ENCODE measurements at regions not wholly inside any gene's neighbourhood (a gene's known extent, or its start where the extent isn't known, plus 50 kb on each side); places are given as distances from the start of the nearest gene placed in this dataset.

DNA sequence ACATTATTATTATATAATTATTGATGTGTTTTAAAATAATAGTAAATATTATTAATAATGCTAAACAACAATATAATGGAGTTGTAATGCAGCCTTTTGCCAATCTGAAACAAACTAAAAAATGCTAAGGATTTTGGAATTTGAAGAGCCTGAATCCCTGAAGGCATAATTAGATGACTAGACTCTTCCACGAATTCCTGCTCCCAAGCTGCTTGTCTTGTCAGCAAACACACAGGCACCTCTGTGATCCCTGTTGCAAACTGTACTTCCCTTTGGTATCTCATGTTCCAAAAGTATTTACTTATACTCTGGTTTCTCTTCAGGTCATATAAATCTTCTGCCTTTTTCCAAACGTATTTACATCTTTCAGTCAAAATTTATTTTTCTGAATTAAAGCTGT is 1862.4 kb downstream of the OLFM4 start:
- no peak for DNase-seq (ENCODE audit: low spot score)

DNA sequence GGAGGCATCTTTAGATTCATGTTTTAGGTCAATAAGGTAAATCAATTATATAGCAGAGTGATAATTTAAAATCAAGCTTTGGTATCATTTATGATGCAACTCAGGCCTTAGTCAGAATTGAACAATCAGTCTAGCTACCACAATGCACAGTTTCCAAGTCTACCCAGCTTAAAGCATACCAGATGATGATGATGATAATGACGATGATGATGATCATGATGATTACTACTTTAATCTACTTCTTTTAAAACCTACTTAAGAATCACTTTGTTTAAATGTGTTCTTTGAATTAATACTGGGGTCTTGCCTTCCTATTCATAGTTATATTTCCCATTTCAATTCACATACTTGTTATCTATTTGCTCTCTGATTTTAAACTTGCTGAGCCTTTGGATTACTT is 1872.7 kb downstream of the OLFM4 start:
- DNase-seq (ENCODE audit: low spot score) = no peak

DNA sequence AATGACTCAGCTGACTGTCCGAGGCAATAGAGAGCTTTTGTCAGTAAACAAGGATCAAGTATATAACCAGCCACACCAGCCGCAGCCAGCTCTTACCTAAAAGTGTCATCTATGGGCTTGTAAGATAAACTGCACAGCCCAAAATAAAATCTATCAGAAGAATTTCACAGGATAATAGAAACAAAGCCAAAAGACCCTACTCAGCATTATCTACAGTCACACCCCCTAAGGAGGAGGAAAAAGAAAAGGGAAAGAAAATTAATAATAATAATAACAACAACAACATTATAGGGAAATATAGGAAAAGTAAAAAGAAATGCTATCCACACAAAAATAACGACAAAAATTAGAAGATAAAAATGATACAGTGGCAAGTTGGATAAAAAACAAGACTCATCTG is 1883.8 kb downstream of the OLFM4 start:
- DNase-seq (ENCODE audit: low spot score) = no peak

DNA sequence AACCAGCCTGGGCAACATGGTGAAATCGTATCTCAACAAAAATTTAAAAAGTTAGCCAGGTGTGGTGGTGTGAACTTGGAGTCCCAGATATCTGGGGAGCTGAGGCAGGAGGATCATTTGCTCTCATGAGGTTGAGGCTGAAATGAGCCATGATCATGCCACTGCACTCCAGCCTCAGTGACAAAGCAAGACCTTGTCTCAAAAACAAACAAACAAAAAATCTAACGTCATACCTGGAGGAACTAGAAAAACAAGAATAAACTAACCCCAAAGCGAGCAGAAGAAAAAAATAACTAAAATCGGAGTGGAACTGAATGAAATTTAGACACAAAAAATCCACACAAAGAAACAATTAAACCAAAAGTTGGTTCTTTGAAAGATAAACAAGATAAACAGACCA is 1885.1 kb downstream of the OLFM4 start:
- DNase-seq (ENCODE audit: low spot score) = no peak

DNA sequence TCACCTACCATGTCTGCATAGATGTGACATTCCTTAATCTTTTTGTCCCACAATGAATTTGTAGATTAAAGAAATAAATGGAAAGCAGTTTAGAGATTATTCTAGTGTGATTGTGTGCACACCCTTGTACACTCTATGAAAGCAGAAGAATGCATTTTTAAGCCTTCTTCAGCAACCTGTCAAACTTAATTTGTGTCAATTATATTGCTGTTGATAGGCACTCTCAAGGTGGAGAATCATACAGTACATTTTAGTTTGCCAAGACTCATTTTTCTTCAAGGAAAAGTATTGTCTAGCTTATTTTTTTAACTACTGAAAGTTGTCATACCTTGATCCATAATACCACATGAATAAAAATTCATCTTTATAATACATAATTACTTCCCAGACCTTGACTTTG is 1898.9 kb downstream of the OLFM4 start:
- DNase-seq (ENCODE audit: low spot score) = no peak

DNA sequence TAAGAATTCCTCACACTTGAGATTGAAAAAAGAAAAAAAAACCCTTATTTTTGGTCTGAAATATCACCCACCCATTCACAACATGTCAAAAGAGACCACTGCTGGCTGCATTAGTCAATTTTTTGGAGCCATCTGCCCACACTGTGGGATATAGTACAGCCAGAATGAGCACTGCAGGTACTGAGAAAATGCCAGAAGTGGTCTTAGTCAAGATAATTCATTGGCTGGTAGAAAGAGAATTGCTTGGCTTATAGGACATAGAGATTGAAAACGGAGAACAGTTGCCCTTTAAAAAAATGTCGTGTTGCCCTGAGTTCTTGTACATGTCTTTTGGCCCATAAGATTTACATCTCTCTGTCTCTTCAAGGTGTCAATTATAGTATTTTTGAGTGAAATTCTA is 1899.5 kb downstream of the OLFM4 start:
- DNase-seq (ENCODE audit: low spot score) = no peak

DNA sequence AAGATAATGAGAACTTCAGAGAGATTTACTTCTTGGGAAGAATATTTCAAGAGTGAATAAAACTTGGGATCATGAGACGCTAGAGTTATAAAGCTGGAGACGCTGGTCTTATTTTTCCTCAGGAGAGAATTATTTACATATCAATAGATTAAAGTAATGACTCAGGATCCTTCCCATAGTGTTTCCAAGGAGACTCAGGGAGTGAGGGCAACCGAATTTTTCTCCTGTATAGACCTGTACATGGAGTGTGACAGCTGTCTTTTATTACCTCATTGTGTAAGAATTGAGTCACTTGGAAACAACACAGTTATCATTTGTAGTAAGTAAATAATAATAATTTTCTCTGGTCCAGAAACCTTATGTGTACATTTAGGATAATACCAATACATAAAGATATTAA is 1905.5 kb downstream of the OLFM4 start:
- no peak for DNase-seq (ENCODE audit: low spot score)

DNA sequence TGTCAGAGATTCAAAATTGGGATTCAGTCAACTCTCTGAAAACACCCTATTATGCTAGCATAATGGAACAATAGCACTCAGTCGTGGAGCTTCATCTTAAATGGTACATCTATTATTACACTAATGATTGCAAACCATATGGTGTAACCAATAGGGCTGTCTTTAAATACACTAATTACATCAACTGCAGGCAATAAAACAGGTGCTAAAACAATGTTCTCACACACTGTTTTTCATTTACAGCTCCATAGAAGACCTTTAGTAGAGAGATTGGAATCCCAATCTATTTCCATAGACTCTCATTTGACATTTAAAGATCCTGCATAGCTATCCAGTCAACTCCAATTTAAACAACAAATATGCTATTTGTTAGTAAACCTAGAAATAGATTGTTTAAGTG is 1917.4 kb downstream of the OLFM4 start:
- DNase-seq (ENCODE audit: low spot score) = no peak

DNA sequence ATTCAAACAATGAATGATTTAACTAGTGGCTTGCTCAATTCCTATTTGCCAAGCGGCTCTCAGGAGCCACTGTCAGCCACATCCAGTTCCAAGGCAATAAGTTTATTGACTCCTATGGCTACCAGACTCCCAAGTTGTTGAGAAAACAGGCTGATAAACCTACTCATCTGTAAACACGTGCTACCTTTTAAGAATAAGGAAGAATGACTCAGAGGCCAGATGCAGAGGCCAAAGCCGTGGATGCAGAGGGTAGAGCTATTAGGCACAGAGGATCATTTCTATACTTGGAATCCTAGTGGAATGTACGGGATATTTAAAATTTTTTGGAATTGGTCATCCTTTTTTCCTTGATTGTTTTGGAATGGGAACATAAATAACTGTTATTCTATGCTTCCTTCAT is 1921.1 kb downstream of the OLFM4 start:
- DNase-seq (ENCODE audit: low spot score) = peak; percentile 18

DNA sequence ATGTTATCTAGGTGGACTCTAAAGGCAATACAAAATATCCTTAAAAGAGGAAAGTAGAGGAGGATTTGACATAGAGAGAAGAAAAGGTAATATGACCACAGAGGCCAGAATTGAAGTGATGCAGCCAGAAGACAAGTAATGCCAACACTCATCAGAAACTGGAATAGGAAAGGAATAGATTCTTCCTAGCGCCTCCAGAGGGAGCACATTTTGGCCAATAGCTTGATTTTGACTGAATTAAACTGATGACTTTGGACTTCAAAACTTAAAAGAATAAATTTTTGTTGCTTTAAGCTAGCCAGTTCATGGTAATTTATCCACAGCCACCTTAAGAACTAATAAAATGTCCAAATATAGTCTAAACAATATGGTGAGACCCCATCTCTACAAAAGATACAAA is 1921.9 kb downstream of the OLFM4 start:
- DNase-seq (ENCODE audit: low spot score) = peak; percentile 20

DNA sequence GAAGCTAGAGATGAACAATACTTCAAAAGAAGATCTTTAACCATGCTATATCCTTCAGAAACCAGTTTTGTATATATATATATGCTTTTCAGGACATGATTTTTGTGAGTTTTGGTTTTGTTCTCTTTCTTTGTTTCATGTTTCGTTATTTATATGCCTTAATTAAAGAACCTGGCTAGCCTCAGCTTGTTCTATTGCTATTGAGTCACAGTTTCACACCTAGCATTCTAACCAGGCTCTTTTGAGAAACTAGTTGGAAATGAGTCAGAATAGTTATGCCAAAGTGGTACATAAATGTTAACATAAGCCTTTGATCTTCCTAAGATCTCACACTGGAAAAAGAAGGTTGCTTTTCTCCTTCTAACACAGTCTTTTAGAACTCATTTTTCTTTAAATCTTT is 1925.2 kb downstream of the OLFM4 start:
- no peak for DNase-seq (ENCODE audit: low spot score)

DNA sequence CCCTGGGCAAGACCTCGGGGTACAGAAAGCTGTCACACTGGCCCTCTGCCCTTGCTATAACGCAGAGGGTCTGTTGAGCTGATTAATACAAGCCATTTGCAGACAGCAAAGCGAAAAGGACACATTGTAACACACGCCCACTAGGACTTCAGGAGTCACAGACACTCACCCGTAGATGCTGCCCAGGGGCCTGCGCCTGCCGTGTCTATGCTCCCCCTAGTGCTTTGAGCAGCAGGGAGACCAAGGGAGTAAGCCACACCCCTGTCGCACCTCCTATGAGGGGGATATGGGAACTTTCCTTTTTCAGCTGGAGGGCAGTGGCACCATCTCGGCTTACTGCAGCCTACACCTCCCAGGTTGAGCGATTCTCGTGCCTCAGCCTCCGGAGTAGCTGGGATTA is 1930.2 kb downstream of the OLFM4 start:
- DNase-seq (ENCODE audit: low spot score) = no peak

DNA sequence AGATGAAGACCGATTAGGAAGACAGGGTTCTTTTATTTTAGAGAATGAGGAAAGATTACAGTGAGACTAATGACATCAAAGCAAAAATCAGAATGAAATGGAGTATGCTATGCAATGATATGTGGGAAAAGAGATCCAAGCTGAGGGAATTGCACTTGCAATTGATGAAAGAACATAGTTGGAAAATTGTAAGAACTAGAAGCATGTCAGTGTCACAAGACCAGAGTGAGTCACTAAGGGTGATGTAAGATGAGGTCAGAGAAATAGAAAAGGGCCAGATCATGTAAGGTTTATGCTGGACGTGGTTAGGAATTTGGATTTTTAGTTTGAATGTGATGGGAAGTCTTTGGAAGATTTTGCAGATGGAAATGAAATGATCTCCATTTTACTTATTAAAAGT is 1937.3 kb downstream of the OLFM4 start:
- DNase-seq (ENCODE audit: low spot score) = peak; percentile 76

DNA sequence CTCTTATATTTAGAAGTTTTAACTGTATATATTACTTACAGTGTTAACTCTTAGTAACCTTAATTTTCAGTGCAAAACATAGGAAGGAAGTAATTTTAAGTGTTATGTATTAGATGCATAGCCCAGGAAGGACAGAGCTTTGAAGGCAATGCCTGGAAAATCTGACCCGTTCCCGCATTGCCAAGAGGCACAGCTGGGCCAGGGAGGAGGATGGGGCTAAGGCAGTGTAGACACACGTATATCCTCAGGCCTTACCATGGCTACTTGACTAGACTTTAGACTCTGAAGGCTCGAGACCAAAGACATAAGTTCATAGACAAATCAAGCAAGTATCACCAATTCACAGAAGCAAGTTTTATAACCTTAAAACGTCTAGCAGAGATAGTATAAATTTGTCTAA is 1944.2 kb downstream of the OLFM4 start:
- DNase-seq (ENCODE audit: low spot score) = no peak

DNA sequence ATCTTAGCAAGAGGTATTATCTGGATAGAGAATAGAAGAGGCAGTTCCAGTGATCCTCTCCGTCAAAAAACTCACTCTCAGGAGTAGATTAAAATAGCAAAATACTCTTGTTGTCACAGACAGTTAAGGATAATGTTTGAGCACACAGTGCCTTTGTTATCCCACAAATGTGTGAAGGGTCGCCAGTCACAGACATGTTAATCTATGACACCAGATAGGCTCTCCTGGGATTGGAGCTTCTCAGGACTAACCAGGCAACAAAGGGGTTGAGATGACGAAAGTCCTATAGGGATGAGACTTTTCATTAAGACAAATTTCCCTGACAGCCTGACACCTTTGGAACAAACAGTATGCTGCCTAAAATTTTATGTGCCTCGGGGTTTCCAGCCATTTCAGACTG is 1947.1 kb downstream of the OLFM4 start:
- DNase-seq (ENCODE audit: low spot score) = no peak

DNA sequence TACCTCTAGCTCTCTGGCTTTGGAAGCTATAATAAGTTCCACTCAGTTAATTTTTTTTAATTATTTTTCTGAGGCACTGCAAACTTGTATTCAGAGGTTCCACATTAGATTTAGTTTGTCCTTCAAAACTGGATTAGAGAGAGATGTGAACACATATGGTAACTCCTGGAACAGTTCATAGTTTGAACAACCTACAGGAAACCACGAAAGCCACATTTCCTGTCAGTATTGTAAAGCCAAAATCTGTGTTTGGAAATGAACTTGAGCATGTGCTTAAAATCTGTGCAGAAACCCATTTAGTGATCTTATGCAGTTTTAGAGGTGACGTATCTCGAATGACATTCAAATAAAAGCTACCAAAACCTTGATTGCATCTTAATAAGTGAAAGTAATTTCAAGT is 1952.0 kb downstream of the OLFM4 start:
- no peak for DNase-seq (ENCODE audit: low spot score)

DNA sequence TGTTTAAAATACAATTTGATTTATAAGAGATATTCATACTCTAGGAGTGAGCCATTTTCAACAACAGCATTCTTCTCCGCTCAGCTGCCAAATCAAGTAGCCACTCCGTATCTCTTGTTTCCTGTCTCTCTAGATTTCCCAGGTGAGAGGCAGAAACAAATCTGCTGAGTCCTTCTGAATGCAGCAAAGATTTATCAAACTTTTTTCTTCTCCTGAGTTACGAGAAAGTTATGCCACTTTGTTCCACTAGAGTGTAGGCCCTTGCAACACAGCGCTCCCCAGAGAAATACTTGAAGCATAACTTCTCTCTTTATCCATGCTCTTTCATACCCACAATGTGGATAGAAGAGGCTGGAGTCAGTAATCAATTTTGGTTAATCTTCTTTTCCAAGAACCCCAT is 1960.8 kb downstream of the OLFM4 start:
- DNase-seq (ENCODE audit: low spot score) = no peak

DNA sequence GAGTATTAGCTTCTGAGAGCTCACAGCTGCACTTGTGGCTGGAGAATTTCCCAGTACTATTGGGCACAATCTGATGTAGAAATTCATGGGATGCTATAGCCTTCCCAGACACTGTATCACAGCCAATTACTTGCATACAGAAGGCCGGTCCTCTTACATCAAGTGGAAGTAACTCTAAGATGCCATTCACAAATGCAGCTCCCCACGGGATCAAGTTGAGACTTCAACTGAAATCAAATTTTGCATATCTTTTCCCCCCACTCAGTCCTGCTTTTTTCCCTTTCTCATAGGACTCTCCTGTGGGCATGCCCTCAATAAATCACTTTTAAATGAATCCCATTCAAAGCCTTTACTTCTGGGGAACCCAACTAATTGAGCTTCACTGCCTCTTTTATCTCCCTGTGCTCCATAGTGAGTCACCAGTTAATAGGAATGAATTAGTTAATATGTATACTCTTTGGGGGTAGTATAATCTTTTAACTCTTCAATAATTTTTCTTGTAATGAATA is 1970.8 kb downstream of the OLFM4 start:
- no peak for DNase-seq (ENCODE audit: low spot score)

DNA sequence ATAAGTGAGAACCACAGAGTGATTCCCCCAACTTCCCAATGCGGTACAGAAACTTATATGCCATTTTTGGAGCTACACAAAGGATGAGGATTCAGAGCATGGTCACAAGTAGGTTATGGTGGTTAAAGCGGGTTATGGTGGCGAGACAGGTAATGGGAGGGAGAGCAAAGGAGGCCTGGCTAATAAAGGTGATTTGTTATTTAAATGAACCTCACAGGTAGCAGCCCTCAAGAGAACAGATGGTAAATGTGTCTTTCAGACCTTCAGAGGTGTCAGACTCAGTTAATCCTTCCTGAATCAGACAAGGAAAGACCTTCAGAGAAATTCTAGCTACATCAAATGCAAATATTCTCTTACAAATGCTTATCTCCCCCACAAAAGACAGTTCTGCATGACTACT is 1971.4 kb downstream of the OLFM4 start:
- no peak for DNase-seq (ENCODE audit: low spot score)

DNA sequence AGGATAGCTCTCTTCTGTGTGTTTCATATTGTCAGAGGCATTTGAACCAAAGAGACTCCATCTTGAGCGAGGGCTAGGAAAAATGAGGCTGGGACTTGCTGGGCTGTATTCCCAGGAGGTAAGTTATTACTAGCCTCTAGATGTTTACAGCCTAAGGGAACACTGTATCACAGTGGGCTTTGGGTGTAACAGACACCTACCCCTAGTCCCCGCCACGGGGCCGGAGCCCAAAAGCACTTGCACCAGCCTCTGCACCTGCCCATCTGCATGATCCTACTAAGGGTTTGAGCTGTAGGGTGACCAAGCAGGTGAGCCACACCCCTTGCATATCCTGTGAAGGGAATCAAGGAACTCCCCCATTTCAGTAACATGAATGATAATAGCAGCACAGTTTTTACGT is 1972.2 kb downstream of the OLFM4 start:
- no peak for DNase-seq (ENCODE audit: low spot score)

DNA sequence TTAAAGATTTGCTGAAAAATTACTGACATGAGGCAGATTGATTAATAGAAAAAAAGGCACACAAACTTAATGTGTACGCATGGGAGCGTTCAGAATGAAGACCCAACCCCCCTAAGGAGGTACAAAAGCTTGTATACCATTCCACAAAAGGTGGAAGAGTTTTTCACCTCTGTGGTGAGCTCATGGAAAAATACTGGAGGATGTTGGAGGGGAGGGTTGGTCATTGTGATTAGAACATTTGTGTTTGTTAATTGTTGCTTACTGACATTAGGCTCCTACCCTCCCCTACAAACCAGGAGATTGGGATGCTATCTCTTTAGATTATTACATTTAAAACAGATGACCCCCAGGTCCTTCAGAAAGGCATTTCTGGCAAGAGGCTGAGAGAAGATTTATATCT is 1973.3 kb downstream of the OLFM4 start:
- DNase-seq (ENCODE audit: low spot score) = no peak

DNA sequence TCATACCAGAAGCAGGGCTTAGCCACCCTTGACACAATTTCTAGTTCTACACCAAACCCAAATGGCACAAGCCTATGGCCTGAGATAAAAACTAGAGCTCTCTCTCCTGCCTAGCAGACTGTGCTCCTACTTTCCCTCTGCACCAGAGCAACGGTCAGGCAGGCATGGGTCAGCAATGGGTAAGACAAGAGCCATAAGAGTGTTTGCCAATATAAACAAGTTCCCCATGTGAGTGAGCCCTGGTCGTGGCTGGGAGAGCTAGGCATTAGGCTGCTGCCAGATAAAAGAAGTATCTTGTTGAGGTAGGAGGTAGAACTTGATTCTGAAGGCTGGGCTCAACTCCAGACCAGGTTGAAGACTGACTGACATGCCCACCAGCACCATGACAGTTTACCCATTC is 1979.1 kb downstream of the OLFM4 start:
- no peak for DNase-seq (ENCODE audit: low spot score)

DNA sequence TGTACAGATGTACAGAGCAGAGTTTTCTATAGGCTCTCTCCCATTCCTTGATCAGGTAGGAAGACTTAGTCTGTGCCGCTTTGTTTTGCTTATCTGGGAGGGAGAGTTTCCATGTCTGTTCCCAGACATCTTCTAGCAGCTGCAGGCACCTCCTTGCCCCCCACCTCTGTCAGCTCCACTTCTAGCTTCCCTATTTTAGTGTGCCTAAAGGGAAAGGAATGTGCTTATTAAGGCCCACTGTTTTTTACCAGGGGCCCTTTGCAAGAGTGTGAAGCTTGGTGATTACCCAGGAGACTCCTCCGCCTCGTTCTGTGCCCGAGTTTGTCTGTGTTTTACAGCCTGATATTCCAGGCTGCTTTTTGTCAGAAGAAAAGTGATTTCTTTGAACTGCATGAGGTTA is 1984.4 kb downstream of the OLFM4 start:
- no peak for DNase-seq (ENCODE audit: low spot score)

DNA sequence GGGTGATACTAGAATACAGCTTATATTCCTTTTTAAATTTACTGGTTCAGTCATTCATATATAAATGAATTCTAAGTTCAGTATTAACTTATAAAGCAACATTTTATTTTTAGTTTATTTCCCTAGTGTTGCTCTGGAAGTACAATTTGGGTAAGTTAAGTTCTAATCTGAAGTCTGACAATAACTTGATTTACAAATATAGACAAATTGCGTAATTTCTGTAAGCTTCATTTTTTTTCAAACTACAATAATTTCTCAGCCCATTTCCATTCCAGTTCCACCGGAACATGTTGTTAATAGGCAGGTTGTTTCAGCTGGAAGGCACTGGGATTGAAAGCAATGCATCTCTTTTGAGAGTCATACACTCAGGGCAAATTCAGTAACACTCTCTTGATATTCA is 2000.7 kb downstream of the OLFM4 start:
- no peak for DNase-seq (ENCODE audit: low spot score)

DNA sequence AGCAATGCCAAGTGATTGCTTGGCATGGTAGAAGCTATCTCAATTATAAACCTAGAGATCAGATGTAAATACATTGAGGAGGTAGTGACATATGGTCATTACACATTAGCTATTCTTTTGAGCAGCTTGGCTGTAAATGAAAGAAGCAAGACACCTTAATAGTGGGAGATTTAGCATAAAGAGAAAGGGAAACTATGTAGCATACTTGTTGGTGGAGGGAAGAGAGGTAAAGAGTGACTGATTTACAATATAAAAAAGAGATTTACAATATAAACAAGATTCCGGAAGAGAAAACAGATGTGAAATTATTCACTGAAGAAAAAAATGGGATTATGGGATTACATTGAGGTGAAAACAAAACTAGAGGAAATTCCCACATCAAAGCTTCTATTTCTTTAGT is 2009.6 kb downstream of the OLFM4 start:
- no peak for DNase-seq (ENCODE audit: low spot score)

Measured in RKO (cell line).